T-helper 17 cell (primary cell): ENCODE measurements at regions not wholly inside any gene's neighbourhood (a gene's known extent, or its start where the extent isn't known, plus 50 kb on each side); places are given as distances from the start of the nearest gene placed in this dataset.

Experiments
- ATAC-seq: fragments of 150-1000 bp; cut with Tn5 transposase; 2 replicates; pipeline ENCODE4 v1.10.0; 2021; ENCODE audit warnings: mild to moderate bottlenecking, moderate library complexity
- DNase-seq, 3 donors: peaks; one replicate each; pipeline versions ENCODE4 v3.0.0 to v3.0.0-alpha.2; 2020 to 2021
- H3K9me3 ChIP-seq: one replicate; pipeline ENCODE4 v1.7.0; 2013; ENCODE audit warnings: low read length, mild to moderate bottlenecking; ENCODE audit not compliant: control insufficient read depth, poor library complexity, severe bottlenecking
- H3K27ac Mint-ChIP-seq: one replicate; pipeline ENCODE4 v1.8.0; 2022; ENCODE audit warnings: mild to moderate bottlenecking, moderate library complexity, mixed read lengths
- H3K27me3 Mint-ChIP-seq: one replicate; pipeline ENCODE4 v1.8.0; 2022; ENCODE audit warnings: mixed read lengths
- H3K36me3 Mint-ChIP-seq: one replicate; pipeline ENCODE4 v1.8.0; 2022; ENCODE audit warnings: low read depth, mixed read lengths
- H3K4me1 Mint-ChIP-seq: one replicate; pipeline ENCODE4 v1.8.0; 2022; ENCODE audit warnings: mild to moderate bottlenecking, mixed read lengths
- H3K4me3 Mint-ChIP-seq: one replicate; pipeline ENCODE4 v1.8.0; 2022; ENCODE audit warnings: mild to moderate bottlenecking, moderate library complexity, mixed read lengths

GRCh38 chrX:97797076-97797475 lies 913.4 kb downstream of the RPA4 start:
- H3K36me3 Mint-ChIP-seq: no peaks in the 10 kb centered on the region
- no peaks in the 10 kb centered on the region for H3K9me3 ChIP-seq
- H3K4me3 Mint-ChIP-seq: no peak overlapping the region
- no peak for DNase-seq
- no peak for ATAC-seq
- no peak overlapping the region for H3K27ac Mint-ChIP-seq
- no peaks in the 10 kb centered on the region for H3K4me1 Mint-ChIP-seq
- no peaks in the 10 kb centered on the region for H3K27me3 Mint-ChIP-seq

DNA sequence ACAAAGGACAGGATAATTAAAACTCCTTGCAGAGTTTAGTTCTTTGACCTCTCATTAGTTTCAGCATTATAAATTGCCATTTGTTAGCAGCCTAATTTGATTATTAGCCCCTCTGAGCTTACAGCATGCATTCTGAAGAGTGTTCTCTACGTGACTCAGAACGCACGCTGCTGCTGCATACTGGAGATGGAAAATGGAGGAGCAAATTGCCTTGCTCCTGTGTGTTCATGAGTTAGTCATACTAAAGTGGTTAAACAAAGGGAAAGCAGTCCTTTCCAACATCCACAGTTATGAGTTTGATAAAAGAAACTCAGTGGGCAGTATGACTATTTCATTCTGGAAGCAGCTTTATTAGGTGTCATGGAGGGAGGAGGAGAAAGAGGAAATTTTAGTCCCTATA lies 922.5 kb downstream of the RPA4 start:
- no peaks in the 10 kb centered on the region for H3K9me3 ChIP-seq
- H3K36me3 Mint-ChIP-seq: no peaks in the 10 kb centered on the region
- H3K4me1 Mint-ChIP-seq: no peaks in the 10 kb centered on the region
- H3K4me3 Mint-ChIP-seq: no peak overlapping the region
- H3K27ac Mint-ChIP-seq: no peak overlapping the region
- DNase-seq: no peak
- no peaks in the 10 kb centered on the region for H3K27me3 Mint-ChIP-seq
- ATAC-seq: no peak

- Mint-ChIP-seq H3K36me3 (no peaks in the 10 kb centered on the region), H3K27ac (no peak overlapping the region), H3K4me1 (no peaks in the 10 kb centered on the region), H3K27me3 (no peaks in the 10 kb centered on the region), H3K4me3 (no peak overlapping the region)
- H3K9me3 ChIP-seq: no peaks in the 10 kb centered on the region
- ATAC-seq (no peak), DNase-seq (no peak)
These were observed 923.2 kb downstream of the RPA4 start for GRCh38 chrX:97806946-97807345.

- H3K27ac Mint-ChIP-seq: no peak overlapping the region
- H3K9me3 ChIP-seq: no peaks in the 10 kb centered on the region
- H3K36me3 Mint-ChIP-seq: no peaks in the 10 kb centered on the region
- no peak for DNase-seq
- no peaks in the 10 kb centered on the region for H3K27me3 Mint-ChIP-seq
- no peak overlapping the region for H3K4me3 Mint-ChIP-seq
- H3K4me1 Mint-ChIP-seq: no peaks in the 10 kb centered on the region
- no peak for ATAC-seq
These were observed 936.5 kb downstream of the RPA4 start for GRCh38 chrX:97820170-97820569.

DNA sequence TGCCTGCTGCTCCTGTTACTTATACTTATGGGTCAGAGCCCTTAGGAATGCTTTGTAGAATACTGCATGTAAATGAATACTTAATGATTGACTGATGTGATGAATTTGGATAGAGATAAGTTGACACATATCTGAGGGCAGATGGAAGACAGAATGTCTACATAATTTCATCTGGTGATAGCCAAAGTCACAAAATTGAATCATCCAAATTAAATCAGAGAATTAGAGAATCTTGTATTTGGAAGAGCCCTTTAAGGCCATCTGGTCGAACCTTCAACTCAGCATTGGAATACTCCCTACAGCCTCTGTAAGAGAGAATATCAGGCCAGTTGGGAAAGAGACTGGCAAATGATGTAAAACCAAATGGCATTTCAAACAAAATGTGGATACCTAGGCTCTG lies 944.8 kb downstream of the RPA4 start:
- DNase-seq (no peak), ATAC-seq (no peak)
- Mint-ChIP-seq H3K27ac (no peak overlapping the region), H3K27me3 (no peaks in the 10 kb centered on the region), H3K4me3 (no peak overlapping the region), H3K4me1 (no peaks in the 10 kb centered on the region), H3K36me3 (no peaks in the 10 kb centered on the region)
- no peaks in the 10 kb centered on the region for H3K9me3 ChIP-seq

DNA sequence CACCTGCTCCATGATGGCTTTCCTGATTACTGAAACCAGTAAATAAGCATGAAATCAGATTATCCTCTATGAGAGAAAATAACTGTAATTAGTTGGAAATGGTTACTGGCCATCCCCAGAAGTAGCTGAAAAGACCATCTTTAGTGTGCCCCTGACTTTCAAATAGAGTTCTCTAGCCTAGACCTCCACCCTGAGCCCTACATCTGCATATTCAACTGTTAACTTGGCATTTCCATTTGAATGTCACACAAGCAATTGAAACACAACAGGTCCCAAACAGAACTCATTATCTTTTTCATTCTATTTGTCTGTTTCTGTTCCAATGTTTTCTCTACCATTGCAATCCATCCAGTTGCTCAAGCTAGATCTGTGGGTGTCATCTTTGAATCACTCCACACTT lies 952.3 kb downstream of the RPA4 start:
- DNase-seq: no peak
- Mint-ChIP-seq H3K4me1 (no peaks in the 10 kb centered on the region), H3K27me3 (no peaks in the 10 kb centered on the region), H3K4me3 (no peak overlapping the region), H3K36me3 (no peaks in the 10 kb centered on the region), H3K27ac (no peak overlapping the region)
- no peak for ATAC-seq
- H3K9me3 ChIP-seq: no peaks in the 10 kb centered on the region

GRCh38 chrX:97841544-97842179 lies 958.0 kb downstream of the RPA4 start:
- DNase-seq (no peak), ATAC-seq (no peak)
- H3K9me3 ChIP-seq: no peaks in the 10 kb centered on the region
- peaks cover 2% of the 10 kb centered on the region for H3K36me3 Mint-ChIP-seq
- H3K4me1 Mint-ChIP-seq: no peaks in the 10 kb centered on the region
- no peaks in the 10 kb centered on the region for H3K27me3 Mint-ChIP-seq
- H3K27ac Mint-ChIP-seq: no peak overlapping the region
- H3K4me3 Mint-ChIP-seq: no peak overlapping the region

DNA sequence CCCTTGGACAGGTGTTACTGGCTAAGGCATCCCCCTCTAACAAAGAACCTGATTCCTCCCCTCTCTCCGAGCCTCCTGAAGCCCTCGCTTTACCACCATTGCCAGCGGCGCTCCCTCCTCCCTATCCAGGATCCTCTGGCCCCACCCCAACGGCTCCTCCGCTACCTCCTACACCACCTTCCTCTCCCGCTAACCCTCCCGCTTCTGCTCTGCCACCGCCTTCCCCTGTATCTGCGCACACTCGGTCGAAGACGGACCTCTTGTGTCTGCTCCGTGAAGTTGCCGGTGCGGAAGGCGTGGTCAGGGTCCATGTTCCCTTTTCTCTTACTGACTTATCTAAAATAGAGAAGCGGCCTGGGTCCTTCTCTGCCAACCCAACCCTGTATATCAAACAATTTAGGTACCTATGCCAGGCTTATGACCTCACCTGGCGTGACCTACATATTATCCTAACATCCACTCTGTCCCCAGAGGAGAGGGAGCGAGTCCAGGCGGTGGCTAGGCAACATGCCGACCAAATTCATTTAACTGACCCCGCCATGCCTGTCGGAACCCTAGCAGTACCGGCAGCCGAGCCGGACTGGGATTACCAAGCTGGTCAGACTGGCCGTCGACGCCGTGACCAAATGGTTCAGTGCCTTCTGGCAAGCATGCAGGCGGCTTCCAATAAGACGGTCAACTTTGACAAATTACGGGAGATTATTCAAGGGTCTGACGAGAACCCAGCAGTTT lies 958.9 kb downstream of the RPA4 start:
- Mint-ChIP-seq H3K27ac (no peak overlapping the region), H3K27me3 (no peaks in the 10 kb centered on the region), H3K4me3 (no peak overlapping the region), H3K36me3 (peaks cover 2% of the 10 kb centered on the region), H3K4me1 (no peaks in the 10 kb centered on the region)
- H3K9me3 ChIP-seq: no peaks in the 10 kb centered on the region
- ATAC-seq: no peak
- DNase-seq: no peak

GRCh38 chrX:97843200-97843811 lies 959.6 kb downstream of the RPA4 start:
- DNase-seq (no peak), ATAC-seq (no peak)
- no peak overlapping the region for H3K4me3 Mint-ChIP-seq
- H3K27me3 Mint-ChIP-seq: no peaks in the 10 kb centered on the region
- no peaks in the 10 kb centered on the region for H3K4me1 Mint-ChIP-seq
- H3K27ac Mint-ChIP-seq: no peak overlapping the region
- H3K9me3 ChIP-seq: no peaks in the 10 kb centered on the region
- peaks cover 2% of the 10 kb centered on the region for H3K36me3 Mint-ChIP-seq

DNA sequence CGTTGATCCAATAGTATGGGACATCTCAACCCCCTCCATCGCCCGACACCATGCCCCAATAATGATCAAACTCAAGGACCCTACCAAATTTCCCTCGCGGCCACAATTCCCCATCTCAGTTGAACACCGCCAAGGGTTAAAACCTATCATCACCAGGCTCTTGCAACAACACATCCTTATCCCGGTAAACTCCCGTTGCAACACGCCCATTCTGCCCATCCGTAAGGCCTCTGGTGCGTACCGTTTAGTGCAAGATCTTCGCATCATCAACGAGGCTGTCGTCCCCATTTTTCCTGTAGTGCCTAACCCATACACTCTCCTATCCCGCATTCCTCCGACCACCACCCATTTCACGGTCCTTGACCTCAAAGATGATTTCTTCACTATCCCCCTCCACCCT lies 960.5 kb downstream of the RPA4 start:
- H3K4me1 Mint-ChIP-seq: no peaks in the 10 kb centered on the region
- no peak overlapping the region for H3K4me3 Mint-ChIP-seq
- peaks cover 2% of the 10 kb centered on the region for H3K36me3 Mint-ChIP-seq
- no peaks in the 10 kb centered on the region for H3K27me3 Mint-ChIP-seq
- no peak for DNase-seq
- no peak for ATAC-seq
- H3K27ac Mint-ChIP-seq: no peak overlapping the region
- no peaks in the 10 kb centered on the region for H3K9me3 ChIP-seq

- no peaks in the 10 kb centered on the region for H3K27me3 Mint-ChIP-seq
- DNase-seq: no peak
- no peaks in the 10 kb centered on the region for H3K4me1 Mint-ChIP-seq
- no peak overlapping the region for H3K27ac Mint-ChIP-seq
- no peak overlapping the region for H3K4me3 Mint-ChIP-seq
- H3K9me3 ChIP-seq: no peaks in the 10 kb centered on the region
- H3K36me3 Mint-ChIP-seq: peaks cover 2% of the 10 kb centered on the region
- no peak for ATAC-seq
These were observed 961.2 kb downstream of the RPA4 start for GRCh38 chrX:97844943-97845342.

- Mint-ChIP-seq H3K4me1 (no peaks in the 10 kb centered on the region), H3K27ac (no peak overlapping the region), H3K4me3 (no peak overlapping the region), H3K36me3 (peaks cover 2% of the 10 kb centered on the region), H3K27me3 (no peaks in the 10 kb centered on the region)
- no peak for DNase-seq
- no peaks in the 10 kb centered on the region for H3K9me3 ChIP-seq
- no peak for ATAC-seq
These were observed 961.7 kb downstream of the RPA4 start for GRCh38 chrX:97845451-97845850.

DNA sequence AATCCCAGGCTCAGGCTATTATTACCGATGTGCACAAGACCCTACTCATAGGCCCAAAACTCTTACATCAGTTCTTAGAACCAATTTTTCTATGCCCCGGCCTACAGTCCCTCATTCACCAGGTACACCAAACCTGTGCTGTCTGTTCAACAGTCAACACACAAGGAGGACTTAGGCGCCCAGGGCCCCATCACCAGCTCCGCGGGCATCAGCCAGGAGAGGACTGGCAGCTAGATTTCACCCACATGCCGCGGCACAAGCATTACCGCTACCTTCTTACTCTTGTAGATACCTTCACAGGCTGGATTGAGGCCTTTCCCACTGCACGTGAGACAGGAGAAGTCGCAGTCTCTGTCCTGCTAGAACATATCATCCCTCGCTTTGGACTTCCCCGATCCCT lies 962.5 kb downstream of the RPA4 start:
- no peak for DNase-seq
- no peaks in the 10 kb centered on the region for H3K9me3 ChIP-seq
- Mint-ChIP-seq H3K27me3 (no peaks in the 10 kb centered on the region), H3K27ac (no peak overlapping the region), H3K4me1 (no peaks in the 10 kb centered on the region), H3K4me3 (no peak overlapping the region), H3K36me3 (peaks cover 2% of the 10 kb centered on the region)
- ATAC-seq: no peak
